Cardiac septum (tissue), 1 donor: ENCODE measurements at regions not wholly inside any gene's neighbourhood (a gene's known extent, or its start where the extent isn't known, plus 50 kb on each side); places are given as distances from the start of the nearest gene placed in this dataset.

Experiments used
- DNase-seq: peaks from one replicate; pipeline ENCODE4 v3.0.0-alpha.2; 2020; ENCODE audit warnings: low spot score
- intact Hi-C: fragments of 100-400 bp; cut with DNase I; formaldehyde crosslinking; loops from one replicate; pipeline ENCODE4 v1.14.0; 2022
- donor health status: DM: no; HTN: no; CAD: no.

DNA sequence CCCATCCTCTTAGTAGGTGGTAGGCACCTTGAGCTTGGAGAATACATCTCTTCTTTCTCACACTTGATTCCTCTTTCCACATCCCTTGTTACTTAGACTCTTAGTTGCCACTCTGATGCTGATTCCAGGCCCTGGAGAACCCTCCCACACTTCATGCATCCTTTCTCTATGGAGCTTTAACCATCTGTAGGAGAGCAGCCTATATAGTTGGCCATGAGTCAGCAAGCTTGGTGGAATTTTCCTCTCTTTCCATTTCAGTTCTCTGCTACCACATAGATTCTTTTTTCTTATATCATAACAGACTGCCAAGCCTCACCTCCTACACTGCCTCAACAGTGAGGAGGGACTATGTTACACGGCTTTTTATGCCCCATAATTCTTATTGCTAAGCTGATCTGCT is 851.6 kb upstream of the CDH2 start:
- no peak for DNase-seq
- intact Hi-C loops: no loop called here

DNA sequence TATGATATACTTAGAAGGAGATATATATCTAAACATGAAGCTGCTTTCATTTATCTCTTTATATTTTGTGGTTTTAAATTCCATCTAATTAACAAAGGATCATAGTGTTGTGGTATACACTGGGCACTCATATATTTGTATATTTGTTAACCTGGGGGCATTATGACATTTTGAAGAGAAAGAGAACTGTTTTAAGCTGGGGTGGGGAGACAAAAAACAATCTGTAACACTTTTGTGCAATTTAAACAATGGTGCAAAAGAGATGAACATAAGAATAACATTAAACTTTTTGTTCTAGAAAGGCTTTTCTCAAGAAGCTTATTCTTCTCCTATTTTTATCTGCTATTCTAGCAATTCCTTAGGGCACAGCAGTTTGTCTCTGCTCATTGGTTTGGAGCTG is 842.0 kb upstream of the CDH2 start:
- DNase-seq: no peak
- intact Hi-C loops: no loop called here

DNA sequence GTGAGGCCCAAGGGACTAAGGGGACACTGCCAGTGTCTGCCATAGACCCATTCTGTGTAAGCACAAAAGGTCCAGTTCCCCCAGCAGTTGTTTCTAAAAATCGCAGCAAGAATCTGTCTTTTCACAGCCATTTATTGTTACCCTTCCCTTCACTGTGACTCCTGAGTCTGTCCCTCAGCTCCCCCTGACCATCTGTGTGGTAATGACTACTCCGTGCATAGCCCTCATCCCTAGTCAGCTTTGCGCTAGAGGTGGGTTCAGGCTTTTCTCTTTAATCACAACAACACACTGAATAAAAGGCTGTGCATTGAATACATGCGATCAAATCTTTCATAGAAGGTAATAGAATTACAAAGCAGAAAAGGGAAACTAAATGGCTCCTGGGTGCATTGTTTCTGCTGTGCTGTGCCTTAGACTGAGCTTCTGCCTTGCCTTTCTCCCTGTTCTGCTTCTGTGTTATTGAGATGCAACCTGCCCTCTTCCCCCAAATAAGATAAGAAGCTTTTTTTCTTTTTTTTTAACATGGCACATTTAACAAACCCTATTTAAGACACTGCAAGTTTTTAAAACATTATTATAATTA is 836.0 kb upstream of the CDH2 start:
- intact Hi-C loops: no loop called here
- DNase-seq: no peak

DNA sequence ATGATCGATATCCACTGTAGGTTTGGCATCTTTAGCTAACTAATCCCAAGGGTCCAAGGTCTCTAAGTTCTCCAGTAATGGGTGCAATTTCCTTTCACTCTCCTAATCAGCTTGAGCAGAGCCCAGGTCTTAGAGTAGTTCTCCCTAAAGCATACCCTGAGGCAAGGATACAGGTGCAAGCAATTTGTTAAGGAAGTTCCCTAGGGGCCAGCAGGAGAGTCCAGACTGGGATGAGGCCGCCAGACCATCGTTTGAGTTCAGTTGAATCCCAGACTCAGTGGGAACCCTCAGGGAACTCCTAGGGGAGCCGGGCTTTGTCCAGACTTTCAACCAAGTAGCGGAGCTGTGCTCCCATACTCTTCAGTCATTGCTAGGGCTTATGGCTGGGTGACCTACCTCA is 835.4 kb upstream of the CDH2 start:
- DNase-seq: no peak
- intact Hi-C loops: no loop called here

DNA sequence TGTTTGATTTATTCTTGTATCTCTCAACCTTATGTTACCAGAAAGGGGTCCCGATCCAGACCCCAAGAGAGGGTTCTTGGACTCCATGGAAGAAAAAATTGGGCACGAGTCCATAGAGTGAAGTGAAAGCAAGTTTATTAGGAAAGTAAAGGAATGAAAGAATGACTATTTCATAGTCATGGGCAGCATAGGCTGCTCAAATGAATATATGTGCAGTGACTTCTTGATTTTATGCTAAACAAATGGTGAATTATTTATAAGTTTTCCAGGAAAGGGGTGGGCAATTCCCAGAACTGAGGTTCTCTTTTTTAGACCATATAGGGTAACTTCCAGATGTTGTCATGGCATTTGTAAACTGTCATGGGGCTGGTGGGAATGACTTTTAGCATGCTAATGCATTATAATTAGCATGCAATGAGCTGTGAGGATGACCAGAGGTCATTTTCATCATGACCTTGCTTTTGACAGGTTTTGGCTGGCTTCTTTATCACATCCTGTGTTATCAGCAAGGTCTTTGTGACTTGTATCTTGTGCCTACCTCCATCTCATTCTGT is 832.4 kb upstream of the CDH2 start:
- intact Hi-C loops: no loop called here
- no peak for DNase-seq

DNA sequence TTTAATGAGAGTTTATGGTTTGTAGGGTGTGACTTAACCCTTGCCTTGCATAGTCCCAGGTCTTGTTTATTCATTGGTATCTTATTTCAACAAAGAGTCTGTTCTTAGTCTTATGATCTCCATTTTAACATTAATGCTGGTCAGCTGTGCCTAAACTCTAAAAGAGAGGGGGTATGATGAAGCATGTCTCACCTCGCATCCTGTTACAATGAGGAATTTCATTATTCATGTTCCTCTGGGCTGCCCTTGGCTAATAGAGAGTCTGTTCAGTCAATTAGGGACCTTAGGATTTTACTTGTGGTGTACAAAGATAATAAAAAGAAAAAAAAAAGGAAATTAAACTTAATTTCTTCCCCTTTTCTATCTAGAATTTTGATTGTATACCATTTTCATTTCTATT is 831.9 kb upstream of the CDH2 start:
- intact Hi-C loops: no loop called here
- DNase-seq: no peak

DNA sequence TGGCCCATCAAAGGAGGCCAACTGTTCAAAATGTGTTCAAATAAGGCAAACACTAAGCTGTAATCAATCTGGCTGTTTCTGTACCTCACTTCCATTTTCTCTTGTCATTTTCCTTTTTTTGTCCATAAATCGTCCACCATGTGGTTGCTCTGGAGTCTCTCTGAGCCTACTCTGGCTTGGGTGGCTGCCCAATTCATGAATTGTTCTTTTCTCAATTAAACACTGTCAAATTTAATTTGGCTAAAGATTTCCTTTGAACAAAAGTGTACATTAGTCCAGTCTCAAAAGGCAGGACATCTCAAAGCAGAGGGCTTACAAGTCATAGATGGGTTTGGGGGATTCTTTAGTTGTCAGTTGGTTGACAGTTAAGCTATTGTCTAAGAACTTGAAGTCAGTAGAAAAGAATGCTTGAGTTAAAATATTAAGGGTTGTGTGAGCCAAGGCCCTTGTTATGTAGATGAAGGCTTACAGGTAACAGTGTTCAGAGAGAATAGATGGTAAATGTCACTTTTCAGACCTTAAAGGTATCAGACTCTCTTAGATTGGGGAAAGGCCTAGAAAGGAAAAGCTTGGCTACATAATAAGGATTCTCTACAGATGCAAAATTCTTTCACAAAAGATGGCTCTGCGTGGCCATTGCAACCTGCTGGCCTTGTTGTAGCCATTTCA is 831.2 kb upstream of the CDH2 start:
- DNase-seq: no peak

DNA sequence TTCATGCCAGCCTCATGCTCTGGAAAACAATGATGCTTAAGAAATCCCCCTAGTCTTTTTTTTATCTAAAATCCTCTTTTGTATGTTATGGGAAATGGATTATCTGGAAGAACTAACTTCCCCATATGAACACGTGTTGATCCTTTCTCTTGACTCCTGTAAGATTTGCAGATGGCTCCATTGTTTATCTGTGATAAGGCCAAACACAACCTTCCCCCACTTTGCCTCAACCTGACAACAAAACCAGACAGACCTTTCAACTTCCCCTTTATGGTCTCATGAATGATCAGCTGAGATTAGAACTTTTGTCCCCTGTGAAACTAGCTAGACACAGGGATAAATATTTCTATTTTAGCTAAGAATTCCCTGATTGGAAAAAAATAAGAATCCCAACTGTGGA is 828.0 kb upstream of the CDH2 start:
- intact Hi-C loops: no loop called here
- DNase-seq: no peak

More for the DNA sequence above, 831.2 kb upstream of the CDH2 start:
- intact Hi-C loops: no loop called here

DNA sequence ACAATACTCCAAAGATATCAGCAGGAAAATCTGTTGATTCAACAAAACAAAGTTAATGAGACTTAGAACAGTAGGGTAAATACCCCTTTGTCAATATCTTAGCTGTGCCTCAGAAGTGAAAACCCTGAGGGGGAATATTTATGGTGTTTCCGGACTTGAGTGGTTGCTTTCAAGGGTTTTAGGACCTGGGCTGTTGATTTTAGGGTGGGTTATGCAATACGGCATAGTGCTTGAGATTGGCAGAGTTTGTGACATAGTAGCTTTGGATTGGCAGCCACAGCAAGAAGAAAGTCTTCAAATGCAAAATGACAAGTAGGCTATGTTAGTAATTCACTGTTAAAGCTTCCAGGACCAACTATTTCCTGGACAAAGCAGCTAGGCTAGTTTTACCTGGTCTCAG is 826.3 kb upstream of the CDH2 start:
- DNase-seq: no peak
- intact Hi-C loops: no loop called here

DNA sequence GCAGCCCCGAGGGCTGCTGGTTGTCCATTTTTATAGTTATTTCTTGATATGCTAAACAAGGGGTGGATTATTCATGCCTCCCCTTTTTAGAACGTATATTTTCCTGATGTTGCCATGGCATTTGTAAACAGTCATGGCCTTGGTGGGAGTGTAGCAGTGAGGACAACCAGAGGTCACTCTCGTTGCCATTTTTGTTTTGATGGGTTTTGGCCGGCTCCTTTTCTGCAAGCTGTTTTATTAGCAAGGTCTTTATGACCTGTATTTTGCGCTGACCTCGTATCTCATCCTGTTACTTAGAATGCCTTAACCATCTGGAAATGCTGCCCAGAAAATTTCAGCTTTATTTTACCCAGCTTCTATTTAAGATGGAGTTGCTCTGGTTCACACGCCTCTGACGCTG is 825.8 kb upstream of the CDH2 start:
- DNase-seq: no peak
- intact Hi-C loops: no loop called here

DNA sequence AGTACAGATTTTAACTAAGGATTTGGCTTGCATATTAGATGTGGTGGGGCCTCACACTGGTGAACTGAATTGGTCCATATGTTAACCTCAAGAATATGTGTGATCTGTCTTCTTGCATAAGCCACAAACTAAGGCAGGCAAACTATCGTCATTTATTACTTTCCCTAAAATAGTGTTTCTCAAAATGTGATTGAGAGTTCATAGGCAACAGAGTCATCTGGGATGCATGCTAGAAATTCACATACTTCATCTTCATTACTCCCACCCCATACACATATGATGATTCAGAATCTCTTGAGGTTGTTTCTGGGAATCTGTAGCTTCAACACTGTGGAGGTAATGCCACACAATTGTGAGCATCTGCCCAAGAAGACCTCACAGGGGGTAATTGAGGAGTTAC is 822.8 kb upstream of the CDH2 start:
- DNase-seq: no peak
- intact Hi-C loops: no loop called here

DNA sequence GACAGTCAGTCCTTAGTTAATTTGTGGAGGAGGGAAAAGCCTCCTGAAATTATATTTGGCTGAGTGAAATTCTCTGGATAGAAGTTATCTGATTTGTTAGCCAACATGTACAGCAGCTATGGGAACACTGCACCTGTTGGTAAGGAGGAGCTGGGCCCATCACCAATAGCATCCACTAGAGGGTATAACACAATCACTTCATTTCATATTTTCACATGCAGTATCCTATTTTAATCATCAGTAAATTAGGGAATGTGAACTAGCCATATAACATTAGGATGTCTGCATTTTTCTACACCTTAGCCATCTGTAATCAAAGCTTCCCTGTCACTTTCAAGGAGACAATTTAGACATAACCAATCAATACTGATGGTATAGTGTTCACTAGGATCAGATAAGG is 818.4 kb upstream of the CDH2 start:
- DNase-seq: no peak
- intact Hi-C loops: no loop called here

DNA sequence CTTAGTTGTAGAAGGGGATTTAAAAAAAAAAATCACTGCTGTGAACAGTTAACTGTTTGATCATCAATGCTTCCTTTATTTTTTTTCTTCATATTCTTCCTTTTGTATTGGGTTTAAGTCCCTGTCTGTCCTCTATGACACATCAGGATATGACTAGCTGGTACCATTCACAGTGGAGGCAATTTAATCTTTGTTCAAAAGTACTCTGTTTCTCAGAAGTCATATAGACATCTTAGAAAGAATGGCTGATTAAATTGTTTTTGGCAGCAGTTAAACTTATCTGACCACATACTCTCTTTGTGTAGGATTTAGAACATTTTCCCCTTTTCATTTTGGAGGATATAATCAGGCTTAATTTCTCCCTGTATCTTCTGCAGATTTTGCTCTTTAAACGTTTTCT is 807.8 kb upstream of the CDH2 start:
- DNase-seq: no peak
- intact Hi-C loops: no loop called here

DNA sequence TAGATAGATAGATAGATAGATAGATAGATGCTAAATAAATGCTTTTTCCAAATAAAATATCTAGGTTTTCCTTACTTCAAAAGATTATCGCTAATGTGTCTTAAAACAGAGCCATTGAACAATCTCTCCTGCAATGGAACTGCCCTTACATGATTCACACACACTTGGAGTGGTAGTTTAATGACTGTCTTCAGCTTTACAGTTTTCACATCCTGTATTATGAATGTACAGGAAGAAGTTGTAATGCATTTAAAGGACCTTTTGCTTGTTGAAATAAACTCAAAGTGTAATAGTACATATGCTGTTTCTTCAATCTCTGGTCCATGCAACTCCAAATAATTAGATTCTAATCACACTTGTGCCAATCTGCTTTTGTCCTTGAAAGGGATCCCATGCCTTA is 797.6 kb upstream of the CDH2 start:
- DNase-seq: no peak
- intact Hi-C loops: no loop called here

DNA sequence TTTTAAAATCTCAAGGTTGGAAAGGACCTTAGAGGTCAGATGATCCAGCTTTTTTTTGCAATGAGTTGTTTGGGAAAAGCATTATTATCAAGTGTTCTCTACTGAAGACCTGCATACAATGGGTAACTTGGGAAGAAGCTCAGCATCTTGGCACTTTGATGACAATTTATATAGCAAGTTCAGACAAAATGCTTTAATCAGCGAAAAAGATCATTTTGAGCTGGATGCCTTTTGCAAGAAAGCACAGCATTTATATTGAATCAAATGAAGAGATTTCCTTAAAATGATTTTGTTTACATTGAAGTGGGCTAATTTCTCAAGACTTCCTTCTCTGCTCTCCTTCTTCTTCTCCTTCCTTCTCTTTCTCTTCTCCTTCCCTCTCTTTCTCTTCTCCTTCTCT is 796.4 kb upstream of the CDH2 start:
- intact Hi-C loops: no loop called here
- DNase-seq: no peak

DNA sequence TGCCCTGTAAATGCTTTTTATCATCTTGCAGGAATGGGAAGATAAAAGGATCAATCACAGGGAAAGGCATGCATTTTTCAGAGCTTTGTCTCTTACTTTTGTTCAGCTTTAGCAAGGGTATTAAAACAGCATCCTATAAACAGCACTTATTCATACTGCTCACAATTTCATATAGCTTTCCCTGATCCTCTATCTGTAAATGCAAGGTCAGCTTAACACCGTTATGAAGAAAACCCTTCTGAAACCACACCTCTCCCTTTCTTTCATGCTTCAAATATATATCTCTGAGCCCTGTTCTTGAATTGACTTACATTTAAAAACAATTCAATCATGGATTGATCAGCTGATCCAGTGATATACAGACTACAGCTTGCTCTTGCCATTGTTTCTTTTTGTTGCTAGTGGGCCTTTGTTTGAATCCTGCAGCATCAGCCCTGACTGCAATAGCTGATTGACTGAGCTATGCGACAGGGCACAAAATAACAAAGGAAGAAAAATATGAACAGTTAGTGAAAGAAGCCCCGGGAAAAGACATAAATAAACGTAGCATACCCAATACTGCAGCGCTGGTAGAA is 795.5 kb upstream of the CDH2 start:
- intact Hi-C loops: no loop called here
- no peak for DNase-seq

DNA sequence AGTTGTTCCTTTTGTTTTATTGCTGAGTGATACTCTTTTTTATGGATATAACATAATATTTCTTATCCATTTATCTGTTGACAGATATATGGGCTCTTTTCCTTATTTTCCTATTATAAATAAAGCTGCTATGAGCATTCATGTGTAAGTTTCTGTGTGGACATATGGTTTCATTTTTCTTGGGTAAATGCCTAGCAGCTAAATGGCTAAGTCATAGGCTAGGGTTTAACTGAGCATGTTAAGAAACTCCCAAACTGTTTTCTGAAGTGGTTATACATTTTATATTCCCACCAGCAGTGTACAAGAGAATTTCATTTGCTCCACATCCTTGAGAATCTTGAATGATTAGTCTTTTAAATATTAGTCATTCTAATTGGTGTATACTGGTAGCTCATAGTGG is 786.6 kb upstream of the CDH2 start:
- intact Hi-C loops: no loop called here
- no peak for DNase-seq

DNA sequence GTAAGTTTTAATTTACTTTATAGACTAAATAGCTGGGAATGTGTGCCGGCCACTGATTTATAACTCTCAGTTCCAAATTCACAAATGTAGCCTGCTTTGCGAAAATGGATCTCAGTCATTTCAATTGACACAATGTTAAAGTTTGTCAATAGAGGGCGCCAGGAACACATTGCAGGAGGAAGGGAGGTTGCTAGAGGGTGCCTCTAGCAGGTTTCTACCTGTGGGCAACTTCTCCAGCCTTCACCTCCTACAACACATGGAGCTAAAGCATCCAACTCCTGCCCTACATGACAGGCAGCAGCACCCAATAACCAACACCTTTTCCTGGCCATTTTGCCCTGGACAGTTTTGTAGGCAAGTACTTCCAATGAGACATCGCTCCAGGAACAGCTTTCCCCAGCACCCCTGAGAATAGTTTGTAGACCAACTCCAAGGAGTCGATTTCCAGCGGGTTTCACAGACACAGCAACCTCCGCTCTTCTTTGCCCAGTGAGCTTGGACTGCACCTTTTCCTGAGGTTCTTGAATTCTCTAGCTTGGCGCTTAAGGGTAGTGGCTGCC is 784.8 kb upstream of the CDH2 start:
- DNase-seq: no peak
- intact Hi-C loops: no loop called here

DNA sequence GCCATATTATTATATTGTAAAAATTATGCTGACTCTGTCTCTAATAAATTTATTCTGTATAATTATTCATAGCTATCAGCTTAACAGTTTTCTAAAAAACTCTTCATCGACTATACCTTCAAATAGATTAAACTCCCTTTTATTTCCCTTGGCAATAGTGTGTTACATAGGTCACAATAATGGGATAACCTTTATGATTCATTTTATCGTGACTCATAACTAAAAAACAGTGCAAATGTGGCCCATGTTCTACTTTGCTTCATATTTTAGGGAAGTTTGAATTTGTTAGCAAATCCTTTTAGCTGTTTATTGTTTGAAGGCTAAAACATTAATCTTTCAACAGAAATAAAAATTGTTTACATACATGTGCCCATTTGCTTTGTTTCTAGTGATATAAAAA is 783.2 kb upstream of the CDH2 start:
- no peak for DNase-seq
- intact Hi-C loops: no loop called here

DNA sequence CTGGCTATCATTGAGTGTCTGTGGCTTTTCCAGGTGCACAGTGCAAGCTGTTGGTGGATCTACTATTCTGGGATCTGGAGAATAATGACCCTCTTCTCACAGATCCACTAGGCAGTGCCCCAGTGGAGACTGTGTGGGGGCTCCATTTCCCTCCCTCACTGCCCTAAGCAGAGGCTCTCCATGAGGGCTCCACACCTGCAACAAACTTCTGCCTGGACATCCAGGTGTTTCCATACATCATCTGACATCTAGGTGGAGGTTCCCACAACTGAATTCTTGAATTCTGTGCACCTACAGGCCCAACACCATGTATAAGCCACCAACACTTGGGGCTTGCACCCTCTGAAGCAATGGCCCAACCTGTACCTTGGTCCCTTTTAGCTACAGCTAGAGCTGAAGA is 775.4 kb upstream of the CDH2 start:
- DNase-seq: no peak
- intact Hi-C loops: no loop called here

DNA sequence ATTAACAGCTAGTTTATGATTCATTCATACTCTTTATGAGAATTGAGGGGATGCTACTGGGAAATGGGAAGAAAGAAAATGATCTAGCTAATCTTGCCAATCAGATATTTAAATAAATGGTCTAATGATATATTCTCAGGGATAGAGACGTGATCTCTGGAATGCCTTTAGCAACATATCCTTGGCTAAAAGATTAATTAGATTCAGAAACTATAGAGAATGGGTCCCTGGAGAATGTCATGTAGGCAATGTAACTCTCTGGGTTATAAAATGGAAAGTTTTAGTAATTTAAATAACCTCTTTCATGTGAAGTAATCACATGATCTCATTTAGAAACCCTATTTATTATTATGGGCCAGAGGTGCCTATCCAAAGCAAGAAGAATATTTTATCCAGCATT is 771.0 kb upstream of the CDH2 start:
- intact Hi-C loops: no loop called here
- DNase-seq: no peak
